GM10266 (cell line): ENCODE measurements at regions not wholly inside any gene's neighbourhood (a gene's known extent, or its start where the extent isn't known, plus 50 kb on each side); places are given as distances from the start of the nearest gene placed in this dataset.

Experiments used
- DNase-seq: peaks from one replicate; pipeline ENCODE4 v3.0.0; 2012; ENCODE audit errors: extremely low spot score
- TF ChIP-seq, protein P1 (sequence below): IDR thresholded peaks from 2 replicates; pipeline ENCODE4 v1.5.1; 2012; ENCODE audit warnings: mild to moderate bottlenecking, low read depth; ENCODE audit not compliant: control insufficient read depth, insufficient read depth; ENCODE audit errors: missing control alignments

GRCh38 chr5:56326770-56327169 is 93.6 kb upstream of the ANKRD55 start:
- no peak for DNase-seq
- TF ChIP-seq, protein P1, sequence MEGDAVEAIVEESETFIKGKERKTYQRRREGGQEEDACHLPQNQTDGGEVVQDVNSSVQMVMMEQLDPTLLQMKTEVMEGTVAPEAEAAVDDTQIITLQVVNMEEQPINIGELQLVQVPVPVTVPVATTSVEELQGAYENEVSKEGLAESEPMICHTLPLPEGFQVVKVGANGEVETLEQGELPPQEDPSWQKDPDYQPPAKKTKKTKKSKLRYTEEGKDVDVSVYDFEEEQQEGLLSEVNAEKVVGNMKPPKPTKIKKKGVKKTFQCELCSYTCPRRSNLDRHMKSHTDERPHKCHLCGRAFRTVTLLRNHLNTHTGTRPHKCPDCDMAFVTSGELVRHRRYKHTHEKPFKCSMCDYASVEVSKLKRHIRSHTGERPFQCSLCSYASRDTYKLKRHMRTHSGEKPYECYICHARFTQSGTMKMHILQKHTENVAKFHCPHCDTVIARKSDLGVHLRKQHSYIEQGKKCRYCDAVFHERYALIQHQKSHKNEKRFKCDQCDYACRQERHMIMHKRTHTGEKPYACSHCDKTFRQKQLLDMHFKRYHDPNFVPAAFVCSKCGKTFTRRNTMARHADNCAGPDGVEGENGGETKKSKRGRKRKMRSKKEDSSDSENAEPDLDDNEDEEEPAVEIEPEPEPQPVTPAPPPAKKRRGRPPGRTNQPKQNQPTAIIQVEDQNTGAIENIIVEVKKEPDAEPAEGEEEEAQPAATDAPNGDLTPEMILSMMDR: no peak

- no peak for DNase-seq
These were observed 93.0 kb upstream of the ANKRD55 start for GRCh38 chr5:56326116-56326515.

GRCh38 chr5:56325039-56325438 is 91.9 kb upstream of the ANKRD55 start:
- TF ChIP-seq, protein P1: no peak
- no peak for DNase-seq

More at GRCh38 chr5:56326116-56326515, 93.0 kb upstream of the ANKRD55 start:
- TF ChIP-seq, protein P1: no peak

DNA sequence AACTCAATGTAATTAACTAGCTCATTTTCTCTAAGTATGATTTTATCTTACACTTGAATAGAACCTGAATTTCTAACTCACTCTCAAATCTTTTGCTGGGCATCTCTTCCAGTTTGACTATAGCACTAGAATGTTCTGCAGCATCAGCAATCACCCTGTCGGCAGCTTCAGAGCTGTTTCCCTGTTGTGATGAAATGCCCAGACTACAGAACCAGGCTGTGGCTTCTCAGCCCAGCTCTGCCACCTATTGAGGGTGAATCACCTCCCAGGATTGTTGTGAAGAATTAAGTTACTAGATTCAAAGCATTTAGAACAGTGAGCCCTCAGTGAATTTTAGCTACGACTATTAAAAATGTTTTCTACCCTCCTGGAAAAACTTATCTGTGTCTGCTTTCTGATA is 90.4 kb upstream of the ANKRD55 start:
- DNase-seq: no peak
- TF ChIP-seq, protein P1: no peak

DNA sequence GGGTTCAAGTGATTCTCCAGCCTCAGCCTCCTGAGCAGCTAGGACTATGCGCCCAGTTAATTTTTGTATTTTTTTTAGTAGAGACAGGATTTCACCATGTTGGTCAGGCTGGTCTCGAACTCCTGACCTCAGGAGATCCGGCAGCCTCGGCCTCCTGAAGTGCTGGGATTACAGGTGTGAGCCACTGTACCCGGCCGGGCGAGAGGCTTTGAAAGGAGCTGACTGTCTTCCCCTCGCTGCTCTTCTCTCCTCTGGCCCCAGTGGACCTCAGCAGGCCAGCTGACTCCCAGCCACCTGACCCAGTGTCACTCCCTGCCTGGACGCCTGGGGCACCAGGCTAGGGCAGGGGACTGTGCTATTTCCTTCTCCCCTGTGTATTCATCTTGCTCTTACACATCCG is 89.5 kb upstream of the ANKRD55 start:
- DNase-seq: no peak
- TF ChIP-seq, protein P1: no peak

GRCh38 chr5:56321236-56321881 is 88.2 kb upstream of the ANKRD55 start:
- DNase-seq: no peak
- TF ChIP-seq, protein P1: no peak

DNA sequence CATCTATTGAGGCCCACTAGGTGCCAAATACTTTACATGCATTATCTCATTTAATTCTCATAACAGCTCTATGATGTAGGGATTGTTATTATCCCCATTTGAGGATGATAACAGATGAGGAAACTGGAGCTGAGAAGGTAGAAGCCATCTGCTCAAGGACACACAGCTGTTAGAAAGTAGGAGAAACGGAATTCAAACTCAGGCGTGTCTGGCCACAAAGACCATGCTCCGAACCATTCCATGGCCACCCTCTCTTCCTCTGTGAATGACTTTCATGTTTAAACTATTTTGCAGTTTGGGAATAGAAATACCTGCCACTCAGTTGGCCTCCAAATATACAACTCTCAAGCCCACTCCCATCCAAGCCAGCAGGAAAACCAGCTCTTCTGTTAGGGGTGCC is 87.6 kb upstream of the ANKRD55 start:
- no peak for DNase-seq
- TF ChIP-seq, protein P1: no peak
